BJ (cell line): ENCODE measurements at regions not wholly inside any gene's neighbourhood (a gene's known extent, or its start where the extent isn't known, plus 50 kb on each side); places are given as distances from the start of the nearest gene placed in this dataset.

Experiments
- CTCF ChIA-PET: fragments of 350-600 bp; formaldehyde crosslinking; extraction: SDS; loops from one replicate; lab custom pipeline; 2021; ENCODE audit warnings: antibody characterized with exemption, inconsistent platforms; lab: Yijun Ruan, JAX
- POLR2A ChIA-PET: fragments of 300-600 bp; sonication (Branson Sonifier 250); formaldehyde crosslinking; extraction: SDS; loops from one replicate; lab custom pipeline; 2021; ENCODE audit warnings: antibody characterized with exemption; lab: Charles Lee
- DNase-seq: peaks from one replicate; pipeline ENCODE4 v3.0.0-alpha.2; 2011; ENCODE audit warnings: low read depth
- H3K27me3 ChIP-seq: 2 replicates; pipeline ENCODE4 v1.6.0; 2011; ENCODE audit warnings: low read length; ENCODE audit not compliant: control insufficient read depth, insufficient read depth
- H3K36me3 ChIP-seq: 2 replicates; pipeline ENCODE4 v1.5.1; 2011; ENCODE audit warnings: low read length; ENCODE audit not compliant: control insufficient read depth, insufficient read depth
- H3K4me3 ChIP-seq: 2 replicates; pipeline ENCODE4 v1.5.1; 2011; ENCODE audit warnings: low read depth, mild to moderate bottlenecking, control low read depth, low read length
- TF ChIP-seq, protein P1 (sequence below): IDR thresholded peaks from 2 replicates; pipeline ENCODE4 v1.5.1; 2011; ENCODE audit warnings: low read depth, mild to moderate bottlenecking, control low read depth, inconsistent platforms, low read length, moderate library complexity; ENCODE audit not compliant: insufficient read depth

DNA sequence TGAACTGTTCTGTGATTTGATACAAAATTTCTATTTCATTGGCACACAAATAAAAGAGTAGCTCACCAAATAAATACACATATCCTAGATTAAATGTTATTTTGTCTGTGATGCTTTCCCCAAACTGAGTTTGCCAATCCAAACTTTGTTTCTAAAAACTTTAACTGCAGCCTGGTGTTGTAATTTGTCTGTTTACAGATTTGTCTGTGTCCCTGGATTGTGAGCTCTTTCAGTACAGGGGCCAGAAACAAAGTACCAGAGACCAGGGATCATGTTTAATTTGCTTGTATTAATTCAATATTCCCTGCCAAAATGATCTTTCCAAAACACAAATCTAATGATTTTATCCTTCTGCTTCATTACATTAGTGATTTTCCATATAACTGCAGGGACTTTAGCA, 1044.6 kb upstream of the GJE1 start:
- ChIA-PET POLR2A (no interaction called here), CTCF (no interaction called here)
- no peak for DNase-seq

DNA sequence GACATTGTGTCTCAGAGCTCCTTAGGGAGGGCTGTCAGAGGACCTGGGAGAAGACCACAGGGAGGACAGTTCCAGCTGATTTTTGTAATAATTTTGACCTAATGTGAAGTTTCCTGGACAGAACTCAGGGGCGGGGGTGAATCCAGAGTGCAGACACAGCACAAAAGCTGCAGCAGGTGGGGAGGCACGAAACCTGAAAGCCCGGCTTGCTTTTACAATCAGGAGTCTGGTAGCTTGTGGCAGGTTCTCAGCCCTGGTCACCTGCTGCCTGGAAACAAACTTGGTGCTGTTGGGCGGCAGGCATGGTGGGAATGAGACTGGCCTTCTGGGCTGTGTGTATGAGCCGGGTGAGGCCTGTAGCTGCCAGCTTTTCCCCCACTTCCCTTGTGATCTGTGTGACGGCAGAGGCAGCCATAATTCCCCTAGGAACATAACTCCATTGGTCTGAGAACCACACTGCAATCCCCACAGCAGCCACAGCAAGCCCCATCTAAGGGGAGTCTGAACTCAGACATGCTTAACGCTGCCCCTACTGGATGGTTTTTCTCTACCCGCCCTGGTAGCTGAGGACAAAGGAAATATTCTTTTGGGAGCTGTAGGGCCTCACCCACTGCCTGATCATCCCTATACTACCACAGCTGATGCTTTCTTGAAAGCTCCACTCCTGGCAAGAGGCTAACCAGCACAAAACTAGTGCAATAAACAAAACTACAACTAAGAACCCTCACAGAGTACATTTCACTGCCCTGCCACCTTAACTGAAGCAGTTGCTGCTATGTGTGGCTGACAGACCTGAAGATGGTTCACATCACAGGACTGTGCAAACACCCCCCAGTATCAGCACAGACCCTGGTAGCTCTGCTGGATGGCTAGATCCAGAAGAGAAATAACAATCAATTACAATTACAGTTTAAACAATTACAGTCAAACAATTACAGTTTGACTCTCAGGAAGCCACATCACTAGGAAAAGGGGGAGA, 1055.1 kb upstream of the GJE1 start:
- Histone ChIP-seq H3K4me3 (no peak overlapping the region), H3K36me3 (no peaks in the 10 kb centered on the region), H3K27me3 (no peaks in the 10 kb centered on the region)
- ChIA-PET CTCF (no interaction called here), POLR2A (no interaction called here)
- TF ChIP-seq, protein P1, sequence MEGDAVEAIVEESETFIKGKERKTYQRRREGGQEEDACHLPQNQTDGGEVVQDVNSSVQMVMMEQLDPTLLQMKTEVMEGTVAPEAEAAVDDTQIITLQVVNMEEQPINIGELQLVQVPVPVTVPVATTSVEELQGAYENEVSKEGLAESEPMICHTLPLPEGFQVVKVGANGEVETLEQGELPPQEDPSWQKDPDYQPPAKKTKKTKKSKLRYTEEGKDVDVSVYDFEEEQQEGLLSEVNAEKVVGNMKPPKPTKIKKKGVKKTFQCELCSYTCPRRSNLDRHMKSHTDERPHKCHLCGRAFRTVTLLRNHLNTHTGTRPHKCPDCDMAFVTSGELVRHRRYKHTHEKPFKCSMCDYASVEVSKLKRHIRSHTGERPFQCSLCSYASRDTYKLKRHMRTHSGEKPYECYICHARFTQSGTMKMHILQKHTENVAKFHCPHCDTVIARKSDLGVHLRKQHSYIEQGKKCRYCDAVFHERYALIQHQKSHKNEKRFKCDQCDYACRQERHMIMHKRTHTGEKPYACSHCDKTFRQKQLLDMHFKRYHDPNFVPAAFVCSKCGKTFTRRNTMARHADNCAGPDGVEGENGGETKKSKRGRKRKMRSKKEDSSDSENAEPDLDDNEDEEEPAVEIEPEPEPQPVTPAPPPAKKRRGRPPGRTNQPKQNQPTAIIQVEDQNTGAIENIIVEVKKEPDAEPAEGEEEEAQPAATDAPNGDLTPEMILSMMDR = no peak
- no peak for DNase-seq

More for the DNA sequence above, 1044.6 kb upstream of the GJE1 start:
- H3K36me3 ChIP-seq = no peaks in the 10 kb centered on the region
- no peaks in the 10 kb centered on the region for H3K27me3 ChIP-seq
- no peak overlapping the region for H3K4me3 ChIP-seq
- TF ChIP-seq, protein P1 = no peak

DNA sequence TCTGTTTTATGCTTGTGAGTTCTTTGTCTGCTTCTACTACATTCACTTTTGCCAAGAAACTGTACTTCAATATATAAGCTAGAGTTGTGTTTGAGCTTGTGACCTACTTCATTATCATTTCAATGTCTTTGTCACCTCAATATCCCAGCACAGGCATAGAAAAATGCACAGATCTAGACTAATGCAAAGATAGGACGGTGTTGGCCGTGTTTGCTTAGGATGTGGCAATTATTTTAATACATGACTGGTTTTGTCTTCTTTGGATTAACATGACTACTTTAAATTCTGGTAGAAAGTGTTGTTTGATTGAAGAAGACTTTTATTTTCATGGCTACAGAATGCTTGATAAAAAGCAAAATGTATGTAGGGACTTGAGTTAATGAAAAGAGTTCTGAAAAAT, 1075.0 kb upstream of the GJE1 start:
- H3K27me3 ChIP-seq = no peaks in the 10 kb centered on the region
- no peak overlapping the region for H3K4me3 ChIP-seq
- ChIA-PET POLR2A (no interaction called here), CTCF (interaction anchor here (0.6 kb wide), 2 partner anchors 24 to 244 kb away, joined by 3 read pairs; no protein-coding TSS in a partner anchor)
- H3K36me3 ChIP-seq = no peaks in the 10 kb centered on the region
- TF ChIP-seq, protein P1 = no peak
- DNase-seq = no peak

DNA sequence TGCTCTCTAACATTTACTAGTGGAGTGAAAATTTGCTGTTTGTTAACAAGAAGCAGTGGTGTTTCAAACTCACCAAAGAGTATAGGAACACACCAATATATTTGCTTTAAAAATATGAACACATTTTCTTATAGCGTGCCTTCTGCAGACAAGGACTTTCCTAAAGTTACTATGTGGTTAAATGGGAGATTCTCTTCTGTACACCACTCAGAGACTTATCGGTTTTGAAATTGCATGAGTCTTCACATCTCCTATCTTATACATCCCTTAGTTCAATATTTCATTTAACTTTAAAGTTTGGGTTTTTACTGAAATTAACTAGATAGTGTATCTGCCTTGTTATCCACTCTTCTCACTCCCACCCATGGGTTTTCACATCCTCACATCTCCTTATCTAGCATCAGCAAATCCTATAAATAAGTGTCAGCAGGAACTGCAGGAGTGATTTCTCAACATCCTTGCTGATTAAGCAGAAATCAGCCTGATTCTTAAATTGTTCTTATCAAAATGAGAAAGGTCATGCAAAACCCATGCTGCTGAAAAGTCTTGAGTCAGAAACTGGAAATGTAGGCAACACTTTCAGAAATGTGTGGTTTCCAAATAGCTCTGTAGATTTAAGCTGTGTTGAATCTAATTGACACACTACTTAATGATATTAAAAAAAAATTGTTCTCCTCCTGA, 1075.6 kb upstream of the GJE1 start:
- CTCF ChIA-PET = interaction anchor here (0.6 kb wide), 1 partner anchor 244 kb away, joined by 3 read pairs; no protein-coding TSS in a partner anchor
- DNase-seq = no peak
- TF ChIP-seq, protein P1 = no peak
- H3K36me3 ChIP-seq = no peaks in the 10 kb centered on the region
- H3K4me3 ChIP-seq = no peak overlapping the region
- no peaks in the 10 kb centered on the region for H3K27me3 ChIP-seq
- POLR2A ChIA-PET = no interaction called here

DNA sequence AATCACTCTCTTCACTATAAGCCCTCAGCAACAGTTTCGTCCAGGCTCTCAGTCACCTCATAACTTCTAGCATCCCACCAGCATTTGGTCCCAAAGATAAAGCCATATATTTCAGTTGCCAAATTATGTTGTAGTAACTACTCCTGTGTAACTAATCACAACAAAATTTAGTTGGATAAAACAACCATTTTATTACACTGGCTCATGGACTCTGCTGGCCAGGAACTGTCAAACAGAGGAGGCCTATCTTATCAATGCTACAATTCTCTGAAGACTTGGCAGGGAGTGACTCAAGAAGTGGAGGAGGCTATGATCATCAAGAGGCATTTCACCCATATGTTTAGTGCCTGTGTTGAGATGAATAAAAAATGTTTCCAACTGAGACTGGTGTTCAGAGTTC, 1082.3 kb upstream of the GJE1 start:
- POLR2A ChIA-PET = no interaction called here
- CTCF ChIA-PET = no interaction called here
- Histone ChIP-seq H3K36me3 (no peaks in the 10 kb centered on the region), H3K27me3 (no peaks in the 10 kb centered on the region), H3K4me3 (no peak overlapping the region)
- DNase-seq = no peak
- TF ChIP-seq, protein P1 = no peak
